ENCODE measurements at regions not wholly inside any gene's neighbourhood (a gene's known extent, or its start where the extent isn't known, plus 50 kb on each side); places are given as distances from the start of the nearest gene placed in this dataset.
"Not testable (repeated sequence)": the region's sequence is repeated elsewhere in the genome, so short reads cannot be mapped to it uniquely, and the experiment has no call there.

DNA sequence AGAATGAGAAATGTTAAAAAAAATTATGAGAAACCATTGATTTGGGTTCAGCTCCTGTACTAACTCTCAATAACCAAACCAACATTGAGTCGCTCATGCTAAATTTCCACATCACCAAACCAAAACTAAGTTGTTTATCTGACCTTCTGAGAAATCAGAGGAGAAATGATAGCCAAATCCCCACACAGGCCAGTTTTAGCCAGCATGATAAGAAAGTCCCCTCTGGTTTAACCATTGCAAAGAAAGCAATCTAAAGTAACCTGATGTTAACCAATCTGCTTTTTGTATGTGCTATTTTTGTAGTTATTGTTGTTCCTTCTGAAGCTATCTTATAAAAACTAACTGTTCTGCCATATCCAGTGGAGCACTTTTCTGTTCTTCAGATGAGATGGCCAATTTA, 599.7 kb downstream of the SLC16A7 start:
- DNase-seq (ENCODE audit: low spot score) = no peak

DNA sequence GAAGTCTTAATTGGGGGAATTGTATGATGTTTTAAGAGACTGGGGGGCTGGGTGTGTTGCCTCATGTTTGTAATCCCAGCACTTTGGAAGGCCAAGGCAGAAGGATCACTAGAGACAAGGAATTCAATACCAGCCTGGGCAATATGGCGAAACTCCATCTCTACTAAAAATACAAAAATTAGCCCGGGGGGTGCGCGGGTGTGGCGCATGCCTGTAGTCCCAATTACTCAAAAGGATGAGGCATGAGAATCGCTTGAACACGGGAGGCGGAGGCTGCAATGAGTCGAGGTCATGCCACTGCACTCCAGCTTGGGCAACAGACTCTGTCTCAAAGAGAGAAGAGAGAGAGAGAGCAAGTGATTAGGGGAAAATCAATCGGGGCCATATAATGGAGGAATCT, 600.5 kb downstream of the SLC16A7 start:
- no peak for DNase-seq (ENCODE audit: low spot score)

DNA sequence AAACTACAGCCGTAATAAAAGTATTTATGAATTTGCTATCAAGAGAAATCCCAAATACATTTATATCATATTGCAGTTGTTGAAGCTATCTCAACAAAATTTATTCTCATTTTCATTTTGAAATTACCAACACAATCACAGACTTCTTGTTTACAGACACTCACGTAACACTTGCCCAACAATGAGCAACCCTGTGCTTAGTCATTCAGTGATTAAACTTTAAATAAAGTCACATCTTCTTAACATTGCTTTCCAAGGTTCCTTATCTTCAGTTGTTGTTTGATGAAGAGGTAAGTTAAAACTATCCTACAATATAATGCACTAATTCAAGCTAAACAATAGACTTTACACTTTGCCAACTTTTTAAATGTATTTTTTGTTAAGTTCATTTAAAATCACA, 601.8 kb downstream of the SLC16A7 start:
- DNase-seq (ENCODE audit: low spot score) = no peak

DNA sequence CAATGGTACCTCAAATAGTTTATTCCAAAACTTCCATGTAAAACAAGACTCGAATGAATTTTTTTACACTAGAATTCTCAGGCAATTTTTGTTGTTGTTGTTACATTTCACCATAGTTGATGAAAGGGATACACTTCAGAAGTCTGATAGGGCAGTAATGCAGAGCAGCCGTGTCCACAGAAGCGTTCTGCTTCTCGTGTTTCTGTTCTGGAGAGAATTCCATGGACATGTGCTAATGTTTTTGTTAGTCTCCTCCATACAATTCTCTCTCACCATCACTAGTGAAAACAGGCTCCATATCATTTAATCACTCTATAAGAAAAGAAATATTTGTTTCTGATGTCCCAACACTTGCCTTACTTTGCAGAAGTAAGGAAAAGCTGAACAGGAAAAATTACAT, 606.1 kb downstream of the SLC16A7 start:
- no peak for DNase-seq (ENCODE audit: low spot score)

DNA sequence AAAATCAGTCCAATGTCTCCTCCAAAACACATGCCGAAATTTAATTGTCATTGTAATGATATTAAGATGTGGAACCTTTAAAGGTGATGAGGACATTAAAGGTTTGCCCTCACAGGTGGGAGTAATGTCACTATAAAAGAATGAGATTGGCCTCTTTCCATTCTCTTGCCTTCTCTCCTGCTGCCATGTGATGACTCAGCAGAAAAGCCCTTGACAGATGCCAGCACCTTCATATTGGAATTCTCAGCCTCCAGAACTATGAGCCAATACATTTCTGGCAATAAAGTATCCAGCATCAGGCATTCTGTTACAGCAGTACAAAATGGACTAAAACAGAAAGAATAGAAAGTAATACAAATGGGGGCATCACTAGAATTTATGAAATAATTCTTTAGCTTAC, 609.7 kb downstream of the SLC16A7 start:
- no peak for DNase-seq (ENCODE audit: low spot score)

DNA sequence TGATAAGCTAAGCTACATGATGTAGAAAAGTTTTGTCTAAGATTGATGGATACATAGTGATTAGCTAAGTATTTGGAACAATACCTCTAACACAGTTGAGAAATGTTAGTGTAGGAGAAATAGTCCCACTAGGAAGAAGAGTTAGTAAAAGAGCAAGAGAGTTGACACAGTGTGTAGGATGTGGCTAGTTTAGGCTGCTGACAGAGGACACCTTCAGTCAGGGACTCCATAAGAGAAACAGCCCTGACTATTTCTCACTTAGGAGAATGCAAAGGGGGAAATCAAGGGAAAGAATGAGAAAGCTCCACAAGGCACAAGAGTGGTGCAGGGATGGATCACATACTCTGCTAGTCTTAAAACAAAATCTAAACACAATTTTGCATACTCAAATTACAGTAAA, 613.7 kb downstream of the SLC16A7 start:
- no peak for DNase-seq (ENCODE audit: low spot score)

DNA sequence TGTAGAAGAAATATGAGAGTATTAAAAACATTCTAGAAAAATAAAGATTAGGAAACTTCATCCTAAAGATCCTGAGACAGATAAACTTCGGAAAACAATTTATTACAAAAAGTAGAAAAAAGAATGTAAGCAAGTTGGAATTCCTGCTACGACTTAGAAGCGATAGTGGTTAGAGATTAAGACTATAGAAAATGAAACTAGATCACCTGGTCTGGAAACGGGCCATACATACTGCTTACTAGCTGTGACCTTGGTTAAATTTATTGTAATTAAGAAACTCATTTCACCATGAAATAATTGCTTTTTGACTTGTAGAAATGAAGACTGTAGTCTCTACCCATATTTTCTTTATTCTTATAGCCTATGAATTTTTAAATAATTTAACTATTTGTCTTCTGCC, 614.1 kb downstream of the SLC16A7 start:
- DNase-seq (ENCODE audit: low spot score) = no peak

DNA sequence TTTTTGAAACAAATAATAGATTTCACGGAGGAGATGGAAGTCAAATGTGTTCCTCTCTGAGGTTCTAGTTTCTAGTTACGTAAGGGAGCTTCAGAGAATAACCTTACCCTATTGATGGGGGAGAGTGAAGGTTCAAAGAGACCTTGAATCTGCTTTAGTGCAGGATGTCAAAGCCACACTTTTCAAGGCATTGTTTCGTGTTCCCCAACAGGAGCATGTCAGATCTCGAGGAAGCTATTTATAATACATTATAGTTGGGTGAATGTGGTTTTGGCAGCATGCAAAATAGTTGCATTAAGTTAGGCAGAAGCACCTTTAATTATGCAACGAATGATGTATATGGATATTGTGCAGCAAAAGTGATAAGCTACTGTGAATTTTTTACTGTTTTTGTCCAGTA, 614.9 kb downstream of the SLC16A7 start:
- no peak for DNase-seq (ENCODE audit: low spot score)

DNA sequence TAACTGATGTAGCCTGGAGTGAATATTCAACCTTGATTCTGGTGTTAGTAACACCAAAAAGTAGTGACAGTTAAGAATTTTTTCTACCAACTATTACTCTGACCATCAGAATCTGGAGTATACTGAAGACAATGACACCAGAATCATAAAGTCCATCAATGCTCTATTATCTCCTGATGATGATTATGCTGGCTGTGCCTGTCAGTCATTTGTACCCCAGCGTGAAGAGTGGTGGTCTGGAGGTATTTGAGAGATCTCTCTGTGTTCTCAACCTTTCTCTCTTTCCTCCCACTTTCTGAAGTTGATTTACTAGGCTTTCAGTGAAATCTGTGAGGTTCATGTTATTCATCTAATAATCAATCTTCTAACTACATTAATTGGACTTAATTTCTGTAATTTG, 615.4 kb downstream of the SLC16A7 start:
- no peak for DNase-seq (ENCODE audit: low spot score)

DNA sequence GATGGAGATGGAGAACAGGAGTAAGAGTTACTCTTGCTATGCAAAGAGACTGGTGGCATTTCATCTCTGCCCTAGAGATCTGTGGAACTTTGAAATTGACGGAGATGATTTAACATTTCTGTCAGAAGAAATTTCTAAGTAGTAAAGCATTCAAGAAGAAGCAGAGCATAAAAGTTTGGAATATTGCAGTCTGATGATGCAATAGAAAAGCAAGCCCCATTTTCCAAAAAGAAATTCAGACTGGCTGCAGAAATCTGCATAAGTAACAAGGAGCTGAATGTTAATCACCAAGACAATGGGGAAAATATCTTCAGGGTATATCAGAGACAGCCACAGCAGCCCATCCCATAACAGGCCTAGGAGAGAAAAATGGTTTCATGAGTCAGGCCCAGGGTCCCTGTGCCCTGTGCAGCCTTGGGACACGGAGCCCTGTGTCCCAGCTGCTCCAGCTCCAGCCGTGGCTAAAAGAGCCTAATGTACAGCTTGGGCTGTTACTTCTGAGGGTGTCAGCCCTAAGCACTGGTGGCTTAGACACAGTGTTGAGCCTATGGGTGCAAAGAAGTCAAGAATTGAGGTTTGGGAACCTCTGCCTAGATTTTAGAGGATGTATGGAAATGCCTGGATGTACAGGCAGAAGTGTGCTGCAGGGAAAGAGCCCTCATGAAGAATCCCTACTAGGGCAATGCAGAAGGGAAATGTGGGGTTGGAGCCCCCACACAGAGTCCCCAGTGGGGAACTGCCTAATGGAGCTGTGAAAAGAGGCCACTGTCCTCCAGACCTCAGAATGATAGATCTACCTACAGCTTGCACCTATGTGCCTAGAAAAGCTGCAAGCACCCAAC, 616.6 kb downstream of the SLC16A7 start:
- no peak for DNase-seq (ENCODE audit: low spot score)

DNA sequence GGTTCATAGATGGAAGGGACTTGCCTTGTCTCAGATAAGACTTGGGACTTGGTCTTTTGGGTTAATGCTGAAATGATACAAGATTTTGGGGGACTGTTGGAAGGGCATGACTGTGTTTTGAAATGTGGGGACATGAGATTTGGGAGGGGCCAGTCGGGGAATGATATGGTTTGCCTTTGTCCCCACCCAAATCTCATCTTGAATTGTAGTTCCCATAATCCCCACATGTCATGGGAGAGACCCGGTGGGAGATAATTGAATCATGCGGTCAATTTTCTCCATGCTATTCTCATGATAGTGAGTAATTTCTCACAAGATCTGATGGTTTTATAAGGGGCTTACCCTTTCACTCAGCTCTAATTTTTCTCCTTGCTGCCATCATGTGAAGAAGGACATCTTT, 617.4 kb downstream of the SLC16A7 start:
- not testable (repeated sequence) for DNase-seq (ENCODE audit: low spot score)

DNA sequence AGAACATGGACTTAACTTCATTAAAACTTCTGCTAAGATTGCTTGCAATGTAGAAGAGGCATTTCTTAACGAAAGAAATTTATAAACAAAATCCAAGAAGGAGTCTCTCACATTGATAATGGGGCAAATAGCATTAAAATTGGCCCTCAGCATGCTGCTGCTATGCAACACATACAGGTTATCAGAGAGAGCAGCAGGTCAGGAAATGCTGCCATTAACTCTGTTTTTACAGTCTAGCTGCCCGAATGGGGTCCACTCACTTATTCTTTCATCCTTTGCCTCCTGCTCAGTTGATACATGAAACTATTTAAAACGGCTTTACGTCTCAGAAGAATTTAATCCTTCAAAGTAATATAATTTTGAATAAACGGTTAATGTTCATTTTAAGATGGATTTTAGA, 620.4 kb downstream of the SLC16A7 start:
- no peak for DNase-seq (ENCODE audit: low spot score)

DNA sequence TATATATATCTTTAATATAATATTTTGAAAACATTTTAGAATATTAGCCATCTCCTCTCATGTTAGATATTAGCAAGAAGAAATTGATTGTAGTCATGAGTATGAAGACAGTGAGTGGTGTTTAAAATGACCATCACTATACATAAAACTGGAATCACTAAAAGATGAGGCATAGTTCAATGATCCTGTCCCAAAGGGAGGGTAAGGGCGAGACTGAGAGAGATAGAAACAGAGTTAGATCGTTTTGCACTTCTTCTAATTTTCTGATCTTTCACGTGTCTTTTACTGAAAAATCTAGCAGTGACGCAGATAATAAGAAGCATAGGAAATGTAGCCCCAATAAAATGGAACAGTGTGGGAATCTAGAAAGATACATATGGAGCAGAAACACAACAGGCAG, 627.4 kb downstream of the SLC16A7 start:
- DNase-seq (ENCODE audit: low spot score) = no peak

DNA sequence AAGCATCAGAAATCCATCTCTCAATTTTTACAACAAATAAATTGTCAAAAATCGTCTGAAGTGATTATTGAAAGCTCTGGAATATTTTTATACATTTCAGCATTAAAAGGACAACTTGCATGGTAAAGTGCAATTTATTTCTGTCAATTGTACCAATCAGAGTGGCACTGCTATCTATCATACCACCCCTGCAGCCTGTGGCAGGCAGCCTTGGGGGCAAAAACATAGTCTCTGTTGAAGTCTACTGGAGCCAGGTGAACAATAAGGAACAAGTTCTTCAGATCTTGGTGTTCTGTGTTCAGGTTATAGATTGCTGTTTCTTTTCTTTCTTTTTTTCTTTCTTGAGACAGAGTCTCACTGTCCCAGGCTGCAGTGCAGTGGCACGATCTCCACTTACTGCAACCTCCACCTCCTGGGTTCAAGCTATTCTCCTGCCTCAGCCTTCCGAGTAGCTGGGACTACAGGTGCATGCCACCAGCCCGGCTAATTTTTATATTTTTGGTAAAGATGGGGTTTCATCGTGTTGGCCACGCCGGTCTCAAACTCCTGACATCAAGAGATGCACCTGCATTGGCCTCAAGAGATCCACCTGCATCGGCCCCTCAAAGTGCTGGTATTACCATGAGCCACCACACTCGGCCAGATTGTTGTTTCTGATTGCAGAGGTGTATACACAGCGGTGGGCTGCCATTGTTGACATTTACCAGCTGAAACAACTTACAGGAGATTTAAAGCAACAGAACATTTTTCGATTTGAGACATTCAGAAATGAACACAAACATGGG, 629.6 kb downstream of the SLC16A7 start:
- no peak for DNase-seq (ENCODE audit: low spot score)

DNA sequence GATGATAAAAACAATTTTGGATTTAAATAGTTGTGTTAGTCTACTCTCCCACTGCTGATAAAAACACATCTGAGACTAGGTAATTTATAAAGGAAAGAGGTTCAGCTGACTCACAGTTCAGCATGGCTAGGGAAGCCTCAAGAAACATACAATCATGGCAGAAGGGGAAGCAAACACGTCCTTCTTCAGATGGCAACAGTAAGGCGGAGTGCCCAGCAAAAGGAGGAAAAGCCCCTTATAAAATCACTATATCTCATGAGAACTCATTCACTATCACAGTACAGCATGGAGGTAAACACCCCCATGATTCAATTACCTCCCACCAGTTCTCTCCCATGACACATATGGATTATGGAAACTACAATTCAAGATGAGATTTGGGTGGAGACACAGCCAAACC, 632.1 kb downstream of the SLC16A7 start:
- no peak for DNase-seq (ENCODE audit: low spot score)

DNA sequence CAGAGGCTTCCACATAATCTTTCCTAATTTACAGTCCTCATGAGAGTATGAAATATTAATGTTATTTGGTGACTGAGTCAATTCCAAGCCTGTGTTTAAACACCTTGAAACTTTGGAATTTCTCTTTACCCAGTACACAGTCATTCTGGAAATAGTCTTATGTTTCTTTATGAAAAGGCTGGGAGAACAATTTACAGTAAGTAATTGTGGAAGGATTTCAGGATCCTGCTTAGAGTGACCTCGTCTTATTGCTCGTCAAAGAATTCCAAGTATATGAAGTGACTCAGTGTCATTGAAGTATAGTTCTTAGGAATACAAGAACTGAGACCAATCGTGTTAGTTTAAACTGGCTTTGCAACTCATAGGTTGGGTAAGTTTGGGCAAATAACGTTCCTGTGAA, 634.2 kb downstream of the SLC16A7 start:
- DNase-seq (ENCODE audit: low spot score) = no peak

DNA sequence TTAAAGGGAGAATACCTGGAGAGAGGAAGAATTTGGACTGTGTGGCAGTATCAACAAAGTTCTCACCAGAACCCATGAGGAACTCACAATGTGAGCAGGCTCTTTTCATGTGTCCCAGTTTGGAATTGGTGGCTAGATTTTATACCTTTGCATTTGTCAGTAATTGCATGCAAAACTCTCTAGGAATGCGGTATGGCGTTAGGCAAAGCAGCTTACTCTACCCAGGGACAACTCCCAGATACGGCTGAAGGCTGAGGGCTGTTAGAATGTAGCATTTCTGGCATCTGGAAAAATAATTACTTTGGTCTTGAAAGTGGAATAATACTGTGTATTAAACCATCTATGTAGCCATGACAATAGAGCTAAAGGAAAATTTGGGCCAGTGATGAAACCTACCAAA, 635.5 kb downstream of the SLC16A7 start:
- DNase-seq (ENCODE audit: low spot score) = no peak

DNA sequence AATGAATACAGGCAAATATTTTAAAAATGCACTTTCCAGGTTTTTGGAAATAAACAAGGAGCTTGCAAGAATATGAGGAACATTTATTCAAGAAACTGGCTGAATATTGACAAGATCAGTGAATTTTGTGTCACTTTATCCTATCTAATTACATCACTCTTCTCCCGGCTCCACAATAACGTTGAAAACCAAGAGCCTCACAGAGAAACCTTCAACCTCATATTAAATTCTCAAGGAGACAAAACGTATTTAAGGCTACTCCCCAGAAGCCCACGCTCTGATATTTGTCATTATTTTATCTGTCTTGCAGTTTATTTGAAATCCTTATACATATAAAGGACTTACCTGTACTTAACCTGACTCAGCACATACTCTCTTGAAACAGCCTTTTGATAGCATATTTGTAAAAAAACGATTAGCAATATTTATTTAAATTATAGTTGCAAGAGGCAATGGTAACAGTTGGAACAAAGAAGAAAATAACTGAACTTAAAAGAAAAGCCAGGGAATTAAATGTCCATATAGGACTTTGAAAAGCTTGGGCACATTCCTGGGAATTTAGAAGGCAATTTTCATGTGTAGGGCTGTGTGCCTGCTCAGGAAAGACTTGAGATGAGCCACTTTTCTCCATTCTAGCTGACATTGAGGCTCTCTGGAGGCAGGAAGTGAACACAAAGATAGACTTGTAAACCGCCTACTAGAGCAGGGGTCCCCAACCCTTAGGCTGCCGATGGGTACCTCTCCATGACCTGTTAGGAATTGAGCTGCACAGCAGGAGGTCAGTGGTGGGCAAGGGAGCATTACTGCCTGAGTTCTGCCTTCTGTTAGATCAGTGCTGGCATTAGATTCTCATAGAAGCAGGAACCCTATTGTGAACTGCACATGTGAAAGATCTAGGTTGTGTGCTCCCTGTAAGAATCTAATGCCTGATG, 636.4 kb downstream of the SLC16A7 start:
- no peak for DNase-seq (ENCODE audit: low spot score)

DNA sequence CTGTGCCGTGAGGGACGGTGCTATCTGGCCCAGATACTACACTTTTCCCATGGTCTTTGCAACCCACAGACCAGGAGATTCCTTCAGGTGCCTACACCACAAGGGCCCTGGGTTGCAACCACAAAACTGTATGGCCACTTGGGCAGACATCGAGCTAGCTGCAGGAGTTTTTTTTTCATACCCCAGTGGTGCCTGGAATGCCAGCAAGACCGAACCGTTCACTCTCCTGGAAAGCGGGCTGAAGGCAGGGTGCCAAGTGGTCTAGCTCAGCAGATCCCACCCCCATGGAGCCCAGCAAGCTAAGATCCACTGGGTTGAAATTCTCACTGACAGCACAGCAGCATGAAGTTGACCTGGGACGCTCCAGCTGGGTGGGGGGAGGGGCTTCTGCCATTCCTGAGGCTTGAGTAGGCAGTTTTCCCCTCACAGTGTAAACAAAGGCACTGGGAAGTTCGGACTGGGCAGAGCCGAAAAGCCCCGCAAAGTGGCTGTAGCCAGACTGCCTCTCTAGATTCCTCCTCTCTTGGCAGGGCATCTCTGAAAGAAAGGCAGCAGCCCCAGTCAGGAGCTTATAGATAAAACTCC, 638.9 kb downstream of the SLC16A7 start:
- DNase-seq (ENCODE audit: low spot score) = not testable (repeated sequence)

DNA sequence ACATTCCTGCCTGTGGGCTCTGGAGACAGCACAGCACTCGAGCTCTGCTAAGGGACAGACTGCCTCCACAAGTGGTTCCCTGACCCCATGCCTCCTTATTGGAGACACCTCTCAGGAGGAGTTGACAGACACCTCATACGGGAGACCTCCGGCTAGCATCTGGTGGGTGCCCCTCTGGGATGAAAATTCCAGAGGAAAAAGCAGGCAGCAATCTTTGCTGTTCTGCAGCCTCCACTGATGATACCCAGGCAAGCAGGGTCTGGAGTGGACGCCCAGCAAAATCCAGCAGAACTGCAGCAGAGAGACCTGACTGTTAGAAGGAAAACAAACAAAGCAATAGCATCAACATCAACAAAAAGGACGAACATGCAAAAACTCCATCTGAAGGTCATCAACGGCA, 639.4 kb downstream of the SLC16A7 start:
- no peak for DNase-seq (ENCODE audit: low spot score)

DNA sequence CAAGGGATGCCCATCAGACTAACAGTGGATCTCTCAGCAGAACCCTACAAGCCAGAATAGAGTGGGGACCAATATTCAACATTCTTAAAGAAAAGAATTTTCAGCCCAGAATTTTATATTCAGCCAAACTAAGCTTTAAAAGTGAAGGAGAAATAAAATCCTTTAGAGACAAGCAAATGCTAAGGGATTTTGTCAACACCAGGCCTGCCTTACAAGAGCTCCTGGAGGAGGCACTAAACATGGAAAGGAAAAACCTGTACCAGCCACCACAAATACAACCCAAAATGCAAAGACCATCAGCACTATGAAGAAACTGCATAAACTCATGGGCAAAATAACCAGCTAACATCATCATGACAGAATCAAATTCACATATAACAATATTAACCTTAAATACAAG, 640.6 kb downstream of the SLC16A7 start:
- DNase-seq (ENCODE audit: low spot score) = not testable (repeated sequence)

DNA sequence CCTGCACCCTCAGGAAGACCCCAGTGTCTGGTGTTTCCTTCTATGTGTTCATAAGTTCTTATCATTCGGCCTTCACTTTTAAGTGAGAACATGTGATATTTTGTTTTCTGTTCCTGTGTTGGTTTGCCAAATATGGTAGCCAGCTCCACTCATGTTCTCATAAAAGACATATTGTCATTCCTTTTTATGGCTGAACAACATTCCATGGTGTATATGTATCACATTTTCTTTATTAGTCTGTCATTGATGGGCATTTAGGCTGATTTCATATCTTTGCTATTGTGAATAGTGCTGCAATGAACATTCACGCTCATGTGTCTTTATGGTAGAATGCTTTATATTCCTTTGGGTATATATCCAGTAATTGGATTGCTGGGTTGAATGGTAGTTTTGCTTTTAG, 645.1 kb downstream of the SLC16A7 start:
- no peak for DNase-seq (ENCODE audit: low spot score)

All from globus pallidus (tissue), 1 donor.